Endothelial cell of umbilical vein (primary cell): ENCODE measurements at regions not wholly inside any gene's neighbourhood (a gene's known extent, or its start where the extent isn't known, plus 50 kb on each side); places are given as distances from the start of the nearest gene placed in this dataset.

Experiments used
- BruUV-seq: library from RNA; stranded (reverse); fragments of 400-500 nt; replicated peaks from 2 replicates; lab custom pipeline; 2021; lab: Mats Ljungman, UMichigan
- CTCF ChIA-PET: fragments of 300-600, 350-600 bp; sonication (Branson Sonifier 250); formaldehyde crosslinking; loops from one replicate; lab custom pipeline; 2021; ENCODE audit warnings: antibody characterized with exemption, inconsistent platforms; lab: Charles Lee
- POLR2A ChIA-PET: fragments of 300-600, 350-600 bp; sonication (Branson Sonifier 250); formaldehyde crosslinking; loops from one replicate; lab custom pipeline; 2021; ENCODE audit warnings: antibody characterized with exemption, inconsistent platforms; lab: Charles Lee
- DNase-seq: peaks from one replicate; pipeline ENCODE4 v3.0.0-alpha.2; 2011; ENCODE audit warnings: low read depth, low spot score
- FAIRE-seq: peaks from 2 replicates; lab custom pipeline; 2011; peaks lifted over from hg19 to GRCh38; lab: Jason Lieb, UNC
- H2AFZ ChIP-seq: 2 replicates; pipeline ENCODE4 v1.6.0; 2012; ENCODE audit warnings: low read depth, low read length, control low read depth, inconsistent platforms
- H3K27ac ChIP-seq: 2 replicates; pipeline ENCODE4 v1.5.1; 2011; ENCODE audit warnings: low read depth, mild to moderate bottlenecking, control low read depth, low read length, moderate library complexity; ENCODE audit not compliant: insufficient read depth
- H3K27me3 ChIP-seq, 2 experiments: 2 replicates each; pipeline versions ENCODE4 v1.6.0 to v1.6.1; 2011; ENCODE audit warnings: low read length in 2 of 2, mixed read lengths in 1 of 2; ENCODE audit not compliant: control insufficient read depth in 2 of 2, insufficient read depth in 2 of 2
- H3K36me3 ChIP-seq, 2 experiments: 2 replicates in 1 of 2; 3 replicates in 1 of 2; pipeline ENCODE4 v1.5.1; 2011; ENCODE audit warnings: low read length in 2 of 2, mild to moderate bottlenecking in 1 of 2, moderate library complexity in 1 of 2; ENCODE audit not compliant: control insufficient read depth in 2 of 2, insufficient read depth in 2 of 2; ENCODE audit errors: extremely low read depth in 1 of 2
- H3K4me1 ChIP-seq: 3 replicates; pipeline ENCODE4 v1.5.1; 2011; ENCODE audit warnings: mild to moderate bottlenecking, low read length; ENCODE audit not compliant: control insufficient read depth, insufficient read depth; ENCODE audit errors: extremely low read depth
- H3K4me2 ChIP-seq: 2 replicates; pipeline ENCODE4 v1.6.1; 2011; ENCODE audit warnings: low read length, control low read depth, mixed read lengths; ENCODE audit not compliant: insufficient read depth
- H3K4me3 ChIP-seq, 3 experiments: fragments of 200-600 bp in 1 of 3; sonication (generic), shearing (Covaris generic) in 1 of 3; replicated peaks in 1 of 3; 2 replicates each; pipeline ENCODE4 v1.5.1; 2011 to 2016; ENCODE audit warnings: control low read depth in 3 of 3, low read length in 3 of 3, mild to moderate bottlenecking in 2 of 3, inconsistent platforms in 1 of 3, low read depth in 1 of 3, moderate library complexity in 1 of 3; ENCODE audit not compliant: insufficient read depth in 1 of 3
- H3K79me2 ChIP-seq: 2 replicates; pipeline ENCODE4 v1.6.0; 2012; ENCODE audit warnings: low read length, inconsistent platforms; ENCODE audit not compliant: control insufficient read depth, insufficient read depth
- H3K9ac ChIP-seq: replicated peaks from 2 replicates; pipeline ENCODE3; 2011; ENCODE audit warnings: low read length, control low read depth; ENCODE audit not compliant: insufficient read depth; ENCODE audit errors: extremely low read depth
- H3K9me1 ChIP-seq: replicated peaks from 3 replicates; pipeline ENCODE4 v1.6.0; 2011; ENCODE audit warnings: mild to moderate bottlenecking, low read length; ENCODE audit not compliant: control insufficient read depth, insufficient read depth; ENCODE audit errors: extremely low read depth
- H3K9me3 ChIP-seq: replicated peaks from 2 replicates; pipeline ENCODE4 v1.5.1; 2012; ENCODE audit warnings: low read length, inconsistent platforms; ENCODE audit not compliant: control insufficient read depth, insufficient read depth
- H4K20me1 ChIP-seq: replicated peaks from 2 replicates; pipeline ENCODE3; 2011; ENCODE audit warnings: mild to moderate bottlenecking, low read length; ENCODE audit not compliant: control insufficient read depth, insufficient read depth; ENCODE audit errors: extremely low read depth
- EZH2 ChIP-seq: IDR thresholded peaks from 2 replicates; pipeline ENCODE4 v1.6.1; 2012; ENCODE audit warnings: borderline replicate concordance, low read depth, mild to moderate bottlenecking, moderate library complexity, low read length, inconsistent platforms; ENCODE audit not compliant: severe bottlenecking
- FOS ChIP-seq: IDR thresholded peaks from 2 replicates; pipeline ENCODE4 v1.6.1; 2011; ENCODE audit warnings: mild to moderate bottlenecking, low read length, moderate library complexity, borderline replicate concordance; ENCODE audit not compliant: insufficient read depth
- GATA2 ChIP-seq: IDR thresholded peaks from 2 replicates; pipeline ENCODE4 v1.7.0; 2011; ENCODE audit warnings: low read depth, mild to moderate bottlenecking, moderate library complexity, mixed read lengths, low read length; ENCODE audit not compliant: insufficient read length, insufficient read depth
- JUN ChIP-seq: IDR thresholded peaks from 2 replicates; pipeline ENCODE4 v1.6.1; 2011; ENCODE audit warnings: borderline replicate concordance, low read depth; ENCODE audit not compliant: insufficient read length, insufficient read depth
- MYC ChIP-seq: IDR thresholded peaks from one replicate; pipeline ENCODE4 v1.6.1; 2011; ENCODE audit warnings: mild to moderate bottlenecking, low read depth, low read length
- POLR2A ChIP-seq: IDR thresholded peaks from 2 replicates; pipeline ENCODE4 v1.6.1; 2012; ENCODE audit warnings: low read depth, mild to moderate bottlenecking, control low read depth, low read length
- POLR2AphosphoS5 ChIP-seq: IDR thresholded peaks from 2 replicates; pipeline ENCODE4 v1.6.1; 2012; ENCODE audit warnings: low read depth, mild to moderate bottlenecking, control low read depth, low read length, moderate library complexity; ENCODE audit not compliant: insufficient read depth
- dilution Hi-C: fragments of 300-500 bp; cut with MboI; formaldehyde crosslinking; loops from one replicate; pipeline ENCODE4 v1.15.0; 2019; ENCODE audit warnings: low sequenced_read_pairs; ENCODE audit not compliant: extremely low pct_ligation_motif_present
- intact Hi-C: fragments of 100-400 bp; cut with micrococcal nuclease; formaldehyde crosslinking; loops from one replicate; pipeline ENCODE4 v1.10.0; 2022
- TF ChIP-seq, protein P1 (sequence below): IDR thresholded peaks from 2 replicates; pipeline ENCODE4 v1.6.1; 2011; ENCODE audit not compliant: insufficient read depth, insufficient read length
- TF ChIP-seq, protein P2 (sequence below), 2 donors: IDR thresholded peaks; 1 replicate in 1 of 2; 2 replicates in 1 of 2; pipeline ENCODE4 v1.5.1; 2011; ENCODE audit warnings: low read length in 2 of 2, mild to moderate bottlenecking in 2 of 2, moderate library complexity in 2 of 2, control low read depth in 1 of 2, inconsistent platforms in 1 of 2, low read depth in 1 of 2; ENCODE audit not compliant: insufficient read depth in 1 of 2; ENCODE audit errors: extremely low read depth in 1 of 2

DNA sequence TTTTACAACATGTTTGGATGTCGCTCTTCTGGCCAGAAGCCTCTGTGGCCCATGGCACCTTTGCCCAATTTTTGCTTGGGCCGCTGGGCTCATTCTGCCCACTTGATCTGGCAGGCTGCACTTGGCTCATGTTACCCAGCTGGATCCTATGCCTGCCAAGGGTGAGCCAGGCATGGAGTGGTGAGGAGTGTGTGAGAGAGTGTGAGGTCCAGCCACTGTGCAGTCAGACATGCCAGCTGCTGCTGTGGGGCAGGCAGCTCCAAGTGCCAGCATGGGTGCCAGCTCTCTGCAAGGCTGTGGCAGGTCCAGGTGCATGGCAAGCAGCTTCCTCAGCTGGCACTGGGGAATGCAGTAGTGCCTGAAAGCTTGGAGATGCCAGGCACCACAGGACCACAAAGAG is 71.0 kb downstream of the EBNA1BP2 start:
- H4K20me1 ChIP-seq: no peaks in the 10 kb centered on the region
- peaks cover 2 to 4% of the 10 kb centered on the region in 2 experiments for H3K27me3 ChIP-seq
- H3K4me3 ChIP-seq: no peak overlapping the region
- BruUV-seq: no TSS peak
- no peak overlapping the region for H2AFZ ChIP-seq
- FAIRE-seq: no peak
- dilution Hi-C loops (no loop called here), intact Hi-C loops (no loop called here)
- CTCF ChIA-PET: interaction anchor here (0.9 to 1.1 kb wide), 2 partner anchors 27 to 188 kb away, joined by 4 read pairs; no protein-coding TSS in a partner anchor
- H3K4me2 ChIP-seq: no peak overlapping the region
- H3K79me2 ChIP-seq: no peaks in the 10 kb centered on the region
- H3K4me1 ChIP-seq: no peaks in the 10 kb centered on the region
- TF ChIP-seq EZH2 (no peak), POLR2AphosphoS5 (no peak), POLR2A (no peak), FOS (no peak), GATA2 (no peak), JUN (no peak), MYC (no peak)
- TF ChIP-seq, protein P1, sequence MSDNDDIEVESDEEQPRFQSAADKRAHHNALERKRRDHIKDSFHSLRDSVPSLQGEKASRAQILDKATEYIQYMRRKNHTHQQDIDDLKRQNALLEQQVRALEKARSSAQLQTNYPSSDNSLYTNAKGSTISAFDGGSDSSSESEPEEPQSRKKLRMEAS: no peak
- TF ChIP-seq, protein P2, sequence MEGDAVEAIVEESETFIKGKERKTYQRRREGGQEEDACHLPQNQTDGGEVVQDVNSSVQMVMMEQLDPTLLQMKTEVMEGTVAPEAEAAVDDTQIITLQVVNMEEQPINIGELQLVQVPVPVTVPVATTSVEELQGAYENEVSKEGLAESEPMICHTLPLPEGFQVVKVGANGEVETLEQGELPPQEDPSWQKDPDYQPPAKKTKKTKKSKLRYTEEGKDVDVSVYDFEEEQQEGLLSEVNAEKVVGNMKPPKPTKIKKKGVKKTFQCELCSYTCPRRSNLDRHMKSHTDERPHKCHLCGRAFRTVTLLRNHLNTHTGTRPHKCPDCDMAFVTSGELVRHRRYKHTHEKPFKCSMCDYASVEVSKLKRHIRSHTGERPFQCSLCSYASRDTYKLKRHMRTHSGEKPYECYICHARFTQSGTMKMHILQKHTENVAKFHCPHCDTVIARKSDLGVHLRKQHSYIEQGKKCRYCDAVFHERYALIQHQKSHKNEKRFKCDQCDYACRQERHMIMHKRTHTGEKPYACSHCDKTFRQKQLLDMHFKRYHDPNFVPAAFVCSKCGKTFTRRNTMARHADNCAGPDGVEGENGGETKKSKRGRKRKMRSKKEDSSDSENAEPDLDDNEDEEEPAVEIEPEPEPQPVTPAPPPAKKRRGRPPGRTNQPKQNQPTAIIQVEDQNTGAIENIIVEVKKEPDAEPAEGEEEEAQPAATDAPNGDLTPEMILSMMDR (IDR thresholded peaks at IDR 0.05; ENCODE audit: extremely low read depth in 1 of 2, insufficient read depth in 1 of 2, low read depth in 1 of 2, low read length in 2 of 2): no peak
- H3K27ac ChIP-seq: no peak overlapping the region
- H3K9ac ChIP-seq: no peak overlapping the region
- H3K9me1 ChIP-seq: no peaks in the 10 kb centered on the region
- no peaks in the 10 kb centered on the region for H3K9me3 ChIP-seq
- POLR2A ChIA-PET: no interaction called here
- H3K36me3 ChIP-seq: no peaks in the 10 kb centered on the region
- no peak for DNase-seq
